Fibroblast of mammary gland (primary cell): ENCODE measurements at regions not wholly inside any gene's neighbourhood (a gene's known extent, or its start where the extent isn't known, plus 50 kb on each side); places are given as distances from the start of the nearest gene placed in this dataset.

Source experiments
- DNase-seq: peaks from one replicate; pipeline ENCODE4 v3.0.0-alpha.2; 2010; ENCODE audit warnings: low read depth
- H3K4me3 ChIP-seq: 2 replicates; pipeline ENCODE4 v1.5.1; 2011; ENCODE audit warnings: low read depth, mild to moderate bottlenecking, low read length, moderate library complexity; ENCODE audit not compliant: control insufficient read depth
- TF ChIP-seq, protein P1 (sequence below): conservative IDR thresholded peaks from 2 replicates; pipeline ENCODE4 v1.5.1; 2011; ENCODE audit warnings: low read depth, low read length, inconsistent platforms; ENCODE audit not compliant: control insufficient read depth, insufficient read depth

- DNase-seq, result no peak
- H3K4me3 ChIP-seq, result no peak overlapping the region
- TF ChIP-seq, protein P1, sequence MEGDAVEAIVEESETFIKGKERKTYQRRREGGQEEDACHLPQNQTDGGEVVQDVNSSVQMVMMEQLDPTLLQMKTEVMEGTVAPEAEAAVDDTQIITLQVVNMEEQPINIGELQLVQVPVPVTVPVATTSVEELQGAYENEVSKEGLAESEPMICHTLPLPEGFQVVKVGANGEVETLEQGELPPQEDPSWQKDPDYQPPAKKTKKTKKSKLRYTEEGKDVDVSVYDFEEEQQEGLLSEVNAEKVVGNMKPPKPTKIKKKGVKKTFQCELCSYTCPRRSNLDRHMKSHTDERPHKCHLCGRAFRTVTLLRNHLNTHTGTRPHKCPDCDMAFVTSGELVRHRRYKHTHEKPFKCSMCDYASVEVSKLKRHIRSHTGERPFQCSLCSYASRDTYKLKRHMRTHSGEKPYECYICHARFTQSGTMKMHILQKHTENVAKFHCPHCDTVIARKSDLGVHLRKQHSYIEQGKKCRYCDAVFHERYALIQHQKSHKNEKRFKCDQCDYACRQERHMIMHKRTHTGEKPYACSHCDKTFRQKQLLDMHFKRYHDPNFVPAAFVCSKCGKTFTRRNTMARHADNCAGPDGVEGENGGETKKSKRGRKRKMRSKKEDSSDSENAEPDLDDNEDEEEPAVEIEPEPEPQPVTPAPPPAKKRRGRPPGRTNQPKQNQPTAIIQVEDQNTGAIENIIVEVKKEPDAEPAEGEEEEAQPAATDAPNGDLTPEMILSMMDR, result no peak
Measured at GRCh38 chr12:105744371-105745058, 394.2 kb downstream of the NUAK1 start.

GRCh38 chr12:105745811-105746210 is 392.9 kb downstream of the NUAK1 start:
- DNase-seq, result no peak
- TF ChIP-seq, protein P1, result no peak
- H3K4me3 ChIP-seq, result no peak overlapping the region

DNA sequence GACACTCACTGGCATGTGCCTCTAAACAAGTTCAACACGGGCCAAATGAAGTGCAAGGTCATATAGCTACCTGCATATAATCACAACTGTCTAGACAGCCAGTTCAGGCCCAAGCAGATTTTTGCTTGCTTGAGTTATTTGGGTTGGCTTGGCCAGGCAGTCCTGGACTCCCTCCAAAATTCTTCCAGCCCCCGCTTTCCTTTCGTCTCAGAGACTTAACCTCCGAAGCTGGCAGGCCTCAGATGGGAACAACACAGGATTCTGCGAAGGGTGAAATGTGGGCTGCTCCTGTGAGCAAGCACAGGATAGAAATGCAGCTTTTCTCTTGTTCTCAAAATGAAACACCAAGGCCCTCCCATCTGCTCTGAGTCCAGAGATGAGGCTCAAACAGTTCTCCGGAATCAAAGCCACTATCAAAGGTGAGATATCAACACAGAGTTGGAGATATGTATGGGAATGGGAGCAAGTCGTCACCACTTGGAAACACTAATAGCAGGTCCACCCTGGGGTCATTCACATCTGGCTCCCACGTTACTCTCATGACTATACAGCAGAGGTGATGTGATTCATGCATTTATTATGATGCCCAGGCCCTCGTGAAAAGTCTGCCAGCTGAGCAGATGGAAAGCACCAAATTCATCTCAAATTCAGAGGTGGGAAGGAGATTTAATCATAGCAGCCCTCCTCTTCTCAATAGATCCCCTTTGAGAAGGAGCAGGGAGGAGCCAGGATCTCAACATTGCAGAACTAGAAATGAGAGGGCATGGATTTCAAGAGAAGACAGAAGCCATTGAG is 389.8 kb downstream of the NUAK1 start:
- TF ChIP-seq, protein P1, result no peak
- H3K4me3 ChIP-seq, result no peak overlapping the region
- DNase-seq, result peak; percentile 56

GRCh38 chr12:105750096-105750495 is 388.7 kb downstream of the NUAK1 start:
- no peak overlapping the region for H3K4me3 ChIP-seq
- TF ChIP-seq, protein P1, result no peak
- no peak for DNase-seq

DNA sequence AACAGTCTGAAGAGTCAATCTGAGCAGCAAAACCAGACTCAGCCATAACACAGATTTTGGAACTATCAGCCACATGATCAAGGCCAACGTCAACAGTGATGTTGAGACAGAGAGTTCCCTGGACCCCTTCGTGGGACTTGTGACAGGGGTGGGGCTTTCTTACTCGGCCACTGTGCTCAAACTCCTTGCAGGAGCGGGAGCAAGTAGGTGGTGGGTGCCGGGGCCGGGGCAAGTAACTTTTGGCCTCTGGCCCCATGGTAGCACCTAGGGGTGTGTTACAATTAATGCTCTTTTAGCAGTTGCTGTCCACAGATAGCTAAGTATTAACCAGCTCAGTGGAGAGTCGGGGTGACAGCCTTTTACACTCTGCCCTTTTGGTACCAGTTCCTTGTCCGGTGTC is 384.4 kb downstream of the NUAK1 start:
- TF ChIP-seq, protein P1, result no peak
- no peak for DNase-seq
- no peak overlapping the region for H3K4me3 ChIP-seq

DNA sequence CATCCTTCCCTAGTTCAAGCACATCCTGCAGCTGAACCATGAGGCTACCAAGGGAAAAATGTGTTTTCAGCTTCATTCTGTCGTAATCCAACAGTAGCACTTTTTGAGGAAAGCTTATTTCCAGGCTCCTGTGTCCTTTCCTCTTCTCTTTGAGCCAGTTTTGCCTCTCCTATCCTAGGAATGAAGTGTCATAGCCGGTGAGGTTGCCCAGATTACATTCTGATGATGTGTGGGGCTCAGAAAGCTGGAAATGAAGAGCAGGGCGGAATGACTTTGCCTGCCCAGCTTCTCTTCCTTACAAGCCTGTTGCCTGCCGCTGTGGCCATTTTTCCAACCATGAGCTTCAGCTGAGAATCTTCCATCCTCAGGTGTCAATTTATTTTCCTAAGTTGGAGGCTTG is 381.8 kb downstream of the NUAK1 start:
- H3K4me3 ChIP-seq, result no peak overlapping the region
- no peak for DNase-seq
- TF ChIP-seq, protein P1, result no peak
